GM12872 (cell line): ENCODE measurements at regions not wholly inside any gene's neighbourhood (a gene's known extent, or its start where the extent isn't known, plus 50 kb on each side); places are given as distances from the start of the nearest gene placed in this dataset.

ENCODE experiments used
- TF ChIP-seq, protein P1 (sequence below): IDR thresholded peaks from 3 replicates; pipeline ENCODE4 v1.5.1; 2011; ENCODE audit warnings: low read depth, mild to moderate bottlenecking, low read length, moderate library complexity; ENCODE audit not compliant: insufficient read depth

- TF ChIP-seq, protein P1, sequence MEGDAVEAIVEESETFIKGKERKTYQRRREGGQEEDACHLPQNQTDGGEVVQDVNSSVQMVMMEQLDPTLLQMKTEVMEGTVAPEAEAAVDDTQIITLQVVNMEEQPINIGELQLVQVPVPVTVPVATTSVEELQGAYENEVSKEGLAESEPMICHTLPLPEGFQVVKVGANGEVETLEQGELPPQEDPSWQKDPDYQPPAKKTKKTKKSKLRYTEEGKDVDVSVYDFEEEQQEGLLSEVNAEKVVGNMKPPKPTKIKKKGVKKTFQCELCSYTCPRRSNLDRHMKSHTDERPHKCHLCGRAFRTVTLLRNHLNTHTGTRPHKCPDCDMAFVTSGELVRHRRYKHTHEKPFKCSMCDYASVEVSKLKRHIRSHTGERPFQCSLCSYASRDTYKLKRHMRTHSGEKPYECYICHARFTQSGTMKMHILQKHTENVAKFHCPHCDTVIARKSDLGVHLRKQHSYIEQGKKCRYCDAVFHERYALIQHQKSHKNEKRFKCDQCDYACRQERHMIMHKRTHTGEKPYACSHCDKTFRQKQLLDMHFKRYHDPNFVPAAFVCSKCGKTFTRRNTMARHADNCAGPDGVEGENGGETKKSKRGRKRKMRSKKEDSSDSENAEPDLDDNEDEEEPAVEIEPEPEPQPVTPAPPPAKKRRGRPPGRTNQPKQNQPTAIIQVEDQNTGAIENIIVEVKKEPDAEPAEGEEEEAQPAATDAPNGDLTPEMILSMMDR: no peak
Measured at GRCh38 chr2:128531856-128532255, 213.2 kb upstream of the HS6ST1 start.

GRCh38 chr2:128533101-128533500, 214.4 kb upstream of the HS6ST1 start:
- TF ChIP-seq, protein P1: no peak

DNA sequence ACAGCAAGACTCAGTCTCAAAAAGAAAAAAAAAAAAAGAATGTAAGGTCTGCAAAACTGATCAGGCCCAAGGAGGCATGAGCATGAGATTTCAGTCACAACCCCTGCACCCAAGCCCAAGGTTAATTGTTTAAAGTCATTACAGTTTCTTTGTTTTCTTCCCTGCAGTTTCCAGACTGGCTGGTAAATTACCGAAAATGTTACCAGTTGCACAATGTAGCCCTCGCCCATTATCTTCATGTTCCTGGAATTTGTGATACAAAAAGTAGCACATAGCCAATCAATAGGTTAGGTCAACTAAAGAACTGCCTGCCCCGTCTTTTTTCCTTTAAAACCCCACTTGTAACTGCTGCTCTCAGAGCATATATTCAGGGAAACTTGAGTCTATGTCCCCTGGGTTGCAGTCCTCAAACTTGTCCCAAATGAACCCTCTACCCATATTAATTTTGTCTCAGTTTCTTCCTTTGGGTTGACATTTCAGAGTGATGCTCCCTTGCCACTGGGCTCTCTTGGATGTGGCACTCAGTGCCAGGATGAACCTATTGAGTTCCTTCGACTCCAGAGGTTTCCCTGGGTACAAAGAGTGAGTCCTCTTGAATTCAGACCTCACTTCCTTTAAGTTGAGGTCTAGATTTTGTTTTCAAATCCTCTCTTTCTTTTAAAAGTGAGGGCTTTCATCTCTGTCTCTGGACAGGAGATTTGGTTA, 216.2 kb upstream of the HS6ST1 start:
- TF ChIP-seq, protein P1: no peak

DNA sequence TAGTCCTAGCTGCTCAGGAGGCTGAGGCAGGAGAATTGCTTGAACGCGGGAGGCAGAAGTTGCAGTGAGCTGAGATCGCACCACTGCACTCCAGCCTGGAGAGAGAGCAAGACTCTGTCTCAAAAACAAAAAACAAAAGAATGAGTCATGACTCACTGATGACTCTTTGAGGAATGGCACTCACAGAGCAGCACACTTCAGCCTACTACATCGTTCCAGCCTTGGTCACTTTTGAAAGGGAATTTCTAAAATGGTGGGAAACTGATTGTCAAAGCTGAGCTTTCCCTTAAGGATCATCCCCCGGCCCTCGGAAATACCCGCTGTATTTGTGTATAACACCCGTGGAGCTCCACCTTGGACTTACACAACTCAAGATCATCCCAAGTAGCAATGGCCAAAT, 217.3 kb upstream of the HS6ST1 start:
- TF ChIP-seq, protein P1: no peak

GRCh38 chr2:128536925-128537620, 218.4 kb upstream of the HS6ST1 start:
- TF ChIP-seq, protein P1: no peak

DNA sequence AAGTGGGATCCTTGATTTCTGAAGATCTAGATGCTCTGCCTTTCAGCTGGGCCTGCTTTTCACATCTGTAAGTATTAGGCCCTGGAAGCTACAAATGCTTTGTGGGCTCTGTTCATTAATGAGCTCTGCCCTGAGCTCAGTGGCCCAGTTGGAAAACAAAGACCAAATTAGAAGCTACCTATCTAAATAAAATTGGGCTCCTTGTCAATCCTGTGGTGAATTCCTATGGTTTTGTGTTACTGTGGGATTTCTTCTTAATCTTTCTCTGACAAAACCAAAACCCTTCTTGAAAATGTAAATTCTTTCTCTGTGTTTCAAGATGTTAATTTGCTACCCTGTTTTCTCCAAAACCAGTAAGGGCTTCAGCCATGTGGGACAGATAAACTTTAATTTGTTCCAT, 219.0 kb upstream of the HS6ST1 start:
- TF ChIP-seq, protein P1: no peak

- TF ChIP-seq, protein P1: no peak
Measured at GRCh38 chr2:128538396-128538795, 219.7 kb upstream of the HS6ST1 start.
